Naive thymus-derived CD4-positive, alpha-beta T cell (primary cell): ENCODE measurements at regions not wholly inside any gene's neighbourhood (a gene's known extent, or its start where the extent isn't known, plus 50 kb on each side); places are given as distances from the start of the nearest gene placed in this dataset.

ENCODE experiments used
- ATAC-seq: fragments of 150-1000 bp; cut with Tn5 transposase; 2 replicates; pipeline ENCODE4 v1.10.0; 2021; ENCODE audit warnings: mild to moderate bottlenecking, moderate library complexity
- CTCF ChIA-PET: fragments of 350-600 bp; sonication (Branson Sonifier 250); formaldehyde crosslinking; loops from one replicate; lab custom pipeline; 2021; ENCODE audit warnings: antibody characterized with exemption; lab: Charles Lee
- POLR2A ChIA-PET: fragments of 350-600 bp; sonication (Branson Sonifier 250); formaldehyde crosslinking; loops from one replicate; lab custom pipeline; 2021; ENCODE audit warnings: antibody characterized with exemption, inconsistent platforms; lab: Charles Lee
- DNase-seq, 9 donors: peaks; one replicate each; pipeline versions ENCODE4 v3.0.0 to v3.0.0-alpha.2; 2020 to 2022; ENCODE audit warnings: mixed read lengths in 1 of 9
- H3K27ac ChIP-seq: one replicate; pipeline ENCODE4 v1.7.0; 2013; ENCODE audit warnings: mild to moderate bottlenecking, low read depth, low read length, moderate library complexity
- H3K27me3 ChIP-seq, 2 donors: one replicate each; pipeline ENCODE4 v1.7.0; 2013; ENCODE audit warnings: low read length in 2 of 2, mild to moderate bottlenecking in 2 of 2, moderate library complexity in 2 of 2; ENCODE audit not compliant: control insufficient read depth in 2 of 2, insufficient read depth in 2 of 2
- H3K36me3 ChIP-seq, 3 experiments: 1 replicate in 2 of 3; 2 replicates in 1 of 3; pipeline ENCODE4 v1.7.0; 2013; ENCODE audit warnings: low read length in 3 of 3, mild to moderate bottlenecking in 3 of 3, moderate library complexity in 1 of 3; ENCODE audit not compliant: insufficient read depth in 3 of 3, control insufficient read depth in 2 of 3
- H3K4me1 ChIP-seq, 2 donors: one replicate each; pipeline ENCODE4 v1.7.0; 2013; ENCODE audit warnings: low read length in 2 of 2, mild to moderate bottlenecking in 2 of 2, moderate library complexity in 1 of 2; ENCODE audit not compliant: control insufficient read depth in 2 of 2, insufficient read depth in 2 of 2
- H3K4me3 ChIP-seq: 2 replicates; pipeline ENCODE4 v1.7.0; 2013; ENCODE audit warnings: mild to moderate bottlenecking, low read length
- H3K9me3 ChIP-seq, 3 experiments: 1 replicate in 2 of 3; 2 replicates in 1 of 3; pipeline ENCODE4 v1.7.0; 2013; ENCODE audit warnings: low read length in 3 of 3; ENCODE audit not compliant: control insufficient read depth in 2 of 3
- H3K27ac Mint-ChIP-seq, 9 donors: one replicate each; pipeline ENCODE4 v1.8.0; 2020 to 2022; ENCODE audit warnings: mixed read lengths in 9 of 9, mild to moderate bottlenecking in 8 of 9, moderate library complexity in 5 of 9, inconsistent platforms in 2 of 9
- H3K27me3 Mint-ChIP-seq, 5 donors: one replicate each; pipeline ENCODE4 v1.8.0; 2021 to 2022; ENCODE audit warnings: mixed read lengths in 5 of 5, mild to moderate bottlenecking in 1 of 5
- H3K36me3 Mint-ChIP-seq, 5 donors: one replicate each; pipeline ENCODE4 v1.8.0; 2020 to 2022; ENCODE audit warnings: mixed read lengths in 5 of 5, mild to moderate bottlenecking in 3 of 5, inconsistent platforms in 1 of 5
- H3K4me1 Mint-ChIP-seq, 7 donors: one replicate each; pipeline ENCODE4 v1.8.0; 2020 to 2022; ENCODE audit warnings: mixed read lengths in 7 of 7, mild to moderate bottlenecking in 3 of 7, inconsistent platforms in 1 of 7
- H3K4me3 Mint-ChIP-seq, 10 donors: one replicate each; pipeline ENCODE4 v1.8.0; 2020 to 2022; ENCODE audit warnings: mild to moderate bottlenecking in 10 of 10, mixed read lengths in 10 of 10, moderate library complexity in 6 of 10, inconsistent platforms in 2 of 10
- H3K9me3 Mint-ChIP-seq, 11 donors: one replicate each; pipeline ENCODE4 v1.8.0; 2020 to 2022; ENCODE audit warnings: mixed read lengths in 11 of 11, mild to moderate bottlenecking in 4 of 11, inconsistent platforms in 1 of 11, moderate library complexity in 1 of 11
- intact Hi-C, 2 donors: fragments of 100-400 bp; cut with micrococcal nuclease; formaldehyde crosslinking; loops; one replicate each; pipeline ENCODE4 v1.15.1; 2023

DNA sequence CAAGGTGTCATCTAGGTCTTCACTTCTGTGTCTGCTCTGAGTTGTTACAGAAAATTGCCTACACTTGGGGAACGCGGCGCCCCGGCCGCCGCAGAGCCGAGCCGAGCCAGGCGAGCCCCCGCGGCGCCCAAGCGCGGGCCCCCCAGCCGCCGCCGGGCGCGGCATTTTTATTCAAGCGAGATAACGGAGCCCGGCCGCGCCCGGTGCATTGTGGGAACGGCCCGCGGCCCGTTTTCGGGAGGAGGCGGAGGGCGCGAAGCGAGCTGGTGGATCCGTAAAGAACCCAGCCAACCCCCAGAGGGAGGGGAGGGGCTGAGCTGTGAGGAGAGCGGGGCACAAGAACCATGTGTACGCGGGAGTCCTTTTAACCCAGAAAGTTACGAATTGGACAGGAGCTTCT, 191.8 kb downstream of the FTCDNL1 start:
- Histone ChIP-seq H3K27ac (no peak overlapping the region), H3K9me3 (no peaks in the 10 kb centered on the region), H3K4me1 (no peaks in the 10 kb centered on the region), H3K36me3 (no peaks in the 10 kb centered on the region), H3K27me3 (peaks cover 0 to 4% of the 10 kb centered on the region in 2 donors), H3K4me3 (no peak overlapping the region)
- Mint-ChIP-seq H3K27me3 (peaks cover 23 to 55% (median 40%) of the 10 kb centered on the region in 5 donors), H3K9me3 (peaks cover 0 to 50% (median 33%) of the 10 kb centered on the region in 11 donors), H3K4me3 (no peak overlapping the region), H3K27ac (no peak overlapping the region), H3K4me1 (no peaks in the 10 kb centered on the region), H3K36me3 (peaks cover 0 to 17% (median 5%) of the 10 kb centered on the region in 5 donors)
- CTCF ChIA-PET, result no interaction called here
- POLR2A ChIA-PET, result no interaction called here
- DNase-seq, result peak in 1 of 9 donors; percentile 23
- ATAC-seq, result peak; percentile 32
- intact Hi-C loops, result no loop called here

DNA sequence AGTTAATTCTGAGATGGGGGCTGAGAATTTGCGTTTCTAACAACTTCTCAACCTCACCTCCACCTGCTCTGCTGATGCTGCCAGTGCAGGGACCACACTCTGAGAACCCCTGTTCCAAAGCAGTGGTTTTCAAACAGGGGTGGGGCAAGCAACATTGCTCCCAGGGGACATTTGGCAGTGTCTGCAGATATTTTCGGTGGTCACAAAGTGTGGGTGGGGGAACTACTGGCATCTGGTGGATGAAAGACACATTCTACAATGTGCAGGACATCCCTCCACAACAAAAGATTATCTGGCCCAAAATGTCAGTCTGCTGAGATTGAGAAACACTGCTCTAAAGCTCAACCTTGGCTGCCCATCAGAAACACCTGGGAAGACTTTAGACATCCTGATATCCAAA, 188.7 kb upstream of the SATB2 start:
- H3K27ac Mint-ChIP-seq, result no peak overlapping the region
- no peaks in the 10 kb centered on the region for H3K9me3 ChIP-seq
- no peaks in the 10 kb centered on the region for H3K36me3 ChIP-seq
- no peak overlapping the region for H3K4me3 Mint-ChIP-seq
- peaks cover 0 to 4% (median 2%) of the 10 kb centered on the region in 11 donors for H3K9me3 Mint-ChIP-seq
- ChIA-PET CTCF (no interaction called here), POLR2A (no interaction called here)
- no peaks in the 10 kb centered on the region for H3K4me1 ChIP-seq
- no peaks in the 10 kb centered on the region for H3K4me1 Mint-ChIP-seq
- H3K27me3 Mint-ChIP-seq, result peaks cover 3 to 13% (median 8%) of the 10 kb centered on the region in 5 donors
- no peak for DNase-seq
- H3K36me3 Mint-ChIP-seq, result no peaks in the 10 kb centered on the region
- no peak overlapping the region for H3K4me3 ChIP-seq
- intact Hi-C loops, result no loop called here
- no peaks in the 10 kb centered on the region for H3K27me3 ChIP-seq
- ATAC-seq, result no peak
- no peak overlapping the region for H3K27ac ChIP-seq

DNA sequence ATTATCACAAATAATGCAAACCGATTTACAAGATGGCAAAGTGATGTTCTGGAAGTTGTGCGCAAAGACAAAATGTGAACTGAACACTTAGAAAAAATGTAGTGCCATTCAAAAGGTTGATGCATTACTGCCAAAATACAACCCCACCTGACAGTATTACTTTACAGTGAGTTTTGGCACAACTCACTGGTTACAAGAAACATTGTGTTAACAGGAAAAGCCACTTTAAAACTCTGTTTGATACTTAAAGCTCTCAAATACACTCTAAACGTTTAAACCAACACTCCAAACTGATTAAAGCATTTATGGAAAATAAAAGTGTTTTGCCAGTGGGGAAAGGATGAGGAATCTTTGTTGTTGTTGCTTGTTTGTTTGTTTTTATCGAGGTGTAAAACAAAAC, 173.4 kb upstream of the SATB2 start:
- no peaks in the 10 kb centered on the region for H3K9me3 ChIP-seq
- no peak overlapping the region for H3K4me3 Mint-ChIP-seq
- no peak for DNase-seq
- H3K4me3 ChIP-seq, result no peak overlapping the region
- H3K4me1 ChIP-seq, result no peaks in the 10 kb centered on the region
- no peaks in the 10 kb centered on the region for H3K4me1 Mint-ChIP-seq
- POLR2A ChIA-PET, result no interaction called here
- H3K9me3 Mint-ChIP-seq, result peaks cover 0 to 3% (median 0%) of the 10 kb centered on the region in 11 donors
- no peak for ATAC-seq
- peaks cover 0 to 7% (median 4%) of the 10 kb centered on the region in 5 donors for H3K27me3 Mint-ChIP-seq
- intact Hi-C loops, result no loop called here
- CTCF ChIA-PET, result no interaction called here
- H3K27me3 ChIP-seq, result no peaks in the 10 kb centered on the region
- no peak overlapping the region for H3K27ac Mint-ChIP-seq
- H3K36me3 Mint-ChIP-seq, result no peaks in the 10 kb centered on the region
- H3K27ac ChIP-seq, result no peak overlapping the region
- H3K36me3 ChIP-seq, result no peaks in the 10 kb centered on the region

DNA sequence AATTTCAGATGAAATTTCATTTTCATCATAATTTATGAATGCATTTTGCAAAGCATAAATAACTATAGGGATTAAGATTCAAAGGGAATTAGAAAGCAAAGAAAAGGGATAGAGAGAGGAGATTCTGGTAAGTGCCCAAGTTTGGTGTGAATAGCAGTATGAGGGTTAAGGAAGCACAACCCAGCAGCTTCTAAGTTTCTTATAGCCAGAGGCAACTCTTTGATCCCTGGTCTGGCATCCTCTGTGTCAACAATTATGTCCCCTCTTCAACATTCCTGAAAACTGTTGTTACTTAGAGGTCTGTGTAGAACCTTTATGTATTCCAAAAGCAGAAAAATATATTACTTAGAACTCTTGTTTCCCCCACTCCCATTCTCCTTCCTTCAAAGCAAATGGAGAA, 171.6 kb upstream of the SATB2 start:
- no peak for DNase-seq
- no peak for ATAC-seq
- no peak overlapping the region for H3K27ac ChIP-seq
- no peak overlapping the region for H3K4me3 ChIP-seq
- ChIA-PET CTCF (no interaction called here), POLR2A (no interaction called here)
- no peaks in the 10 kb centered on the region for H3K36me3 Mint-ChIP-seq
- no peak overlapping the region for H3K27ac Mint-ChIP-seq
- H3K36me3 ChIP-seq, result no peaks in the 10 kb centered on the region
- H3K4me1 ChIP-seq, result no peaks in the 10 kb centered on the region
- H3K9me3 Mint-ChIP-seq, result peaks cover 0 to 4% (median 0%) of the 10 kb centered on the region in 11 donors
- no peaks in the 10 kb centered on the region for H3K4me1 Mint-ChIP-seq
- H3K9me3 ChIP-seq, result no peaks in the 10 kb centered on the region
- H3K4me3 Mint-ChIP-seq, result no peak overlapping the region
- no peaks in the 10 kb centered on the region for H3K27me3 ChIP-seq
- intact Hi-C loops, result no loop called here
- peaks cover 0 to 21% (median 12%) of the 10 kb centered on the region in 5 donors for H3K27me3 Mint-ChIP-seq

DNA sequence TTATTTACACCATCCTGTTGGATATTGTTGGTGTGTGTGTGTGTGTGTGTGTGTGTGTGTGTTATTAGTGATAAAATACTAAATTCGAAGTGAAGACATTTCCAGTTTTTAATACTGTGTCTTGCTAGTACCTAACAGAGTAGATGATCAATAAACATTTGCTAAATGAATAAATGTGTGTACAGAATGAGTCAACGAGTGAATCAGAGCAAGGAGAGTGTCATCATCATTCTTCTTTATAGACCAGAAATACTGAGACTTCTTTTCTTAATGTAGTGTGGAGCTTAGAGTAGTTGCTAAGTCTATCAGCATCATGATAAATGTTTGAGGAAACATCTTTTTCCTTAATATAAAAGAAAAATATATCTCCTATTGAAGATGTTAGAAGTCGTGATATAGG, 169.7 kb upstream of the SATB2 start:
- ATAC-seq (no peak), DNase-seq (no peak)
- Mint-ChIP-seq H3K4me1 (no peaks in the 10 kb centered on the region), H3K27ac (no peak overlapping the region), H3K36me3 (no peaks in the 10 kb centered on the region), H3K9me3 (peaks cover 0 to 4% (median 0%) of the 10 kb centered on the region in 11 donors), H3K4me3 (no peak overlapping the region), H3K27me3 (peaks cover 0 to 21% (median 12%) of the 10 kb centered on the region in 5 donors)
- H3K4me3 ChIP-seq, result no peak overlapping the region
- CTCF ChIA-PET, result no interaction called here
- H3K27me3 ChIP-seq, result no peaks in the 10 kb centered on the region
- POLR2A ChIA-PET, result no interaction called here
- no peak overlapping the region for H3K27ac ChIP-seq
- H3K9me3 ChIP-seq, result no peaks in the 10 kb centered on the region
- H3K4me1 ChIP-seq, result no peaks in the 10 kb centered on the region
- no peaks in the 10 kb centered on the region for H3K36me3 ChIP-seq
- intact Hi-C loops, result no loop called here

DNA sequence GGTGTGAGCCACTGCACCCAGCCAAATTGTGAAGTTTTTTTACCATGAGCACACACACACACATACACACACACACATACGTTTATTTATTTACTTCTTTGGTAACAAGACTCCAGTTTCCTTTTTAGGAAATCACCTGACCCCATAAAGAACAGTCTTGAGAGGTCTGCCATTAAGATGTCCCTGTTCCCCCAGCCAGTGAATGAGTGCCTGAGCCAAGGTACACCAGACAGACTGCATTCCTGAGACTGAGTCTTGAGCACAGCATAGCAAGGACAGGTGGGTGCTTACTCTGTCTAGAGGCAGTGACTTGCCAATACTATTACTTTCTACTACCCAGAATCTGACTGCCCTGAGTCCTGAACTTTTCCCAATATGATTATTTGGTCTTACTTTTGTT, 167.2 kb upstream of the SATB2 start:
- H3K27me3 Mint-ChIP-seq, result peaks cover 0 to 21% (median 18%) of the 10 kb centered on the region in 5 donors
- intact Hi-C loops, result no loop called here
- Histone ChIP-seq H3K27ac (no peak overlapping the region), H3K4me1 (no peaks in the 10 kb centered on the region), H3K27me3 (no peaks in the 10 kb centered on the region), H3K9me3 (no peaks in the 10 kb centered on the region), H3K36me3 (no peaks in the 10 kb centered on the region), H3K4me3 (no peak overlapping the region)
- no peak overlapping the region for H3K4me3 Mint-ChIP-seq
- H3K27ac Mint-ChIP-seq, result no peak overlapping the region
- no peaks in the 10 kb centered on the region for H3K4me1 Mint-ChIP-seq
- DNase-seq (no peak), ATAC-seq (no peak)
- POLR2A ChIA-PET, result no interaction called here
- CTCF ChIA-PET, result no interaction called here
- no peaks in the 10 kb centered on the region for H3K36me3 Mint-ChIP-seq
- H3K9me3 Mint-ChIP-seq, result peaks cover 0 to 4% (median 0%) of the 10 kb centered on the region in 11 donors

DNA sequence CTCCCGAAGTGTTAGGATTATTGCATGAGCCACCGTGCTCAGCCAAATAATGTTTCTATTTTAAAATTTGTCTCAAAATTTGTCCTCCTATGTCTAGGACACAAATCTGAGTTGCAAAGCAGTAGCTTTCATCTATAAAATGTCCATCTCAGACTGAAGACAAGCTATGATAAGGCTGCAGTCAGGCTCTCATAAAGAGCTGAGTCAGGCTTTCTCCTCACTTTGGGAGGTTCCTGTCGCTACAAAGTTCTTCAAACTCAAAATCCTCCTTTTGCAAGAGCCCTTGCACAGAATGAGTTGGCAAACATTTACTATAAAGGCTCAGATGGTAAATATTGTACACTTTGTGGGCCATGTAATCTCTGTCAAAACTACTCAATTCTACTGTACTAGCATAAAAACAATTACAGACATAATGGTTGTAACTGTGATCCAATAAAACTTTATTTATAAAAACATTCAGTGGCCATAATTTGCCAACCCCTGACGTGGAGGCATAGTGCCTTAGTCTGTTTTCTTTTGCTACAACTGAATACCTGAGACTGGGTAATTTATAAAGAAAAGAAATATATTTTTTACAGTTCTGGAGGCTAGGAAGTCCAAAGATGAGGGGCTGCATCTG, 154.9 kb upstream of the SATB2 start:
- intact Hi-C loops, result no loop called here
- H3K27me3 Mint-ChIP-seq, result peaks cover 0 to 33% (median 18%) of the 10 kb centered on the region in 5 donors
- Histone ChIP-seq H3K4me3 (no peak overlapping the region), H3K36me3 (no peaks in the 10 kb centered on the region), H3K9me3 (no peaks in the 10 kb centered on the region), H3K27ac (no peak overlapping the region), H3K27me3 (no peaks in the 10 kb centered on the region), H3K4me1 (no peaks in the 10 kb centered on the region)
- H3K9me3 Mint-ChIP-seq, result peaks cover 0 to 13% (median 0%) of the 10 kb centered on the region in 11 donors
- peaks cover 0 to 10% (median 0%) of the 10 kb centered on the region in 5 donors for H3K36me3 Mint-ChIP-seq
- POLR2A ChIA-PET, result no interaction called here
- H3K27ac Mint-ChIP-seq, result no peak overlapping the region
- DNase-seq (no peak), ATAC-seq (no peak)
- H3K4me3 Mint-ChIP-seq, result no peak overlapping the region
- CTCF ChIA-PET, result no interaction called here
- no peaks in the 10 kb centered on the region for H3K4me1 Mint-ChIP-seq
